Heart right ventricle (tissue), 16 donors: ENCODE measurements at regions not wholly inside any gene's neighbourhood (a gene's known extent, or its start where the extent isn't known, plus 50 kb on each side); places are given as distances from the start of the nearest gene placed in this dataset.

Experiments used
- ATAC-seq, 8 donors: fragments of 200-7000 bp; cut with Tn5 transposase; one replicate each; pipeline ENCODE4 v1.9.1; 2020; ENCODE audit warnings: mild to moderate bottlenecking in 8 of 8, moderate library complexity in 8 of 8, moderate number of reproducible peaks in 1 of 8
- DNase-seq, 2 donors: peaks; one replicate each; pipeline ENCODE4 v3.0.0-alpha.2; 2020
- H3K27ac ChIP-seq, 10 donors: fragments of 200-600 bp; sonication (generic) in 2 of 10; one replicate each; pipeline versions ENCODE4 v1.5.0 to v1.8.0; 2020 to 2022; ENCODE audit warnings: mild to moderate bottlenecking in 3 of 10
- H3K27me3 ChIP-seq, 7 donors: fragments of 200-600 bp; one replicate each; pipeline ENCODE4 v1.8.0; 2021 to 2022; ENCODE audit warnings: mild to moderate bottlenecking in 2 of 7
- H3K36me3 ChIP-seq, 9 donors: fragments of 200-600 bp; sonication (generic) in 1 of 9; one replicate each; pipeline versions ENCODE4 v1.5.0 to v1.8.0; 2020 to 2022; ENCODE audit warnings: mild to moderate bottlenecking in 2 of 9
- H3K4me1 ChIP-seq, 9 donors: fragments of 200-600 bp; sonication (generic) in 1 of 9; one replicate each; pipeline versions ENCODE4 v1.5.0 to v1.8.0; 2020 to 2022; ENCODE audit warnings: mild to moderate bottlenecking in 4 of 9
- H3K4me3 ChIP-seq, 10 donors: fragments of 200-600 bp; sonication (generic) in 2 of 10; one replicate each; pipeline versions ENCODE4 v1.5.0 to v1.8.0; 2020 to 2022; ENCODE audit warnings: mild to moderate bottlenecking in 7 of 10, moderate library complexity in 2 of 10
- H3K9me3 ChIP-seq, 11 donors: fragments of 200-600 bp in 10 of 11; sonication (generic) in 2 of 11; one replicate each; pipeline versions ENCODE4 v1.5.0 to v1.8.0; 2013 to 2022; ENCODE audit warnings: mild to moderate bottlenecking in 2 of 11, control low read depth in 1 of 11, moderate library complexity in 1 of 11
- WGBS, 2 donors: extraction: QIAGEN DNeasy Blood & Tissue Kit; methylation state at CpG; one replicate each; pipeline ENCODE4 v1.1.7; 2013; ENCODE audit warnings: inconsistent platforms in 1 of 2; 5-methylcytosine and 5-hydroxymethylcytosine counted together
- intact Hi-C, 10 donors: fragments of 100-400 bp; cut with DNase I; formaldehyde crosslinking; loops; one replicate each; pipeline versions ENCODE4 v1.11.1 to v1.14.2; 2022
- TF ChIP-seq, protein P1 (sequence below), 9 donors: fragments of 200-600 bp; sonication (generic) in 2 of 9; IDR thresholded peaks; one replicate each; pipeline versions ENCODE4 v1.5.0 to v1.8.0; 2021 to 2022; ENCODE audit warnings: antibody characterized with exemption in 9 of 9, mild to moderate bottlenecking in 5 of 9, moderate library complexity in 1 of 9
- donor health status: Arrhythmogenic right ventricular cardiomyopathy.
- donor health status: ischemic (EF 13 %, LVEDD 7.1; RV severe dilation, severe dysfunction).
- donor health status: healthy with polysubstance abuse.
- donor health status: DM: no; HTN: yes; CAD: no.
- donor health status: DM: no; HTN: no; CAD: no.
- donor health status: ischemic (EF 25% LVEDD 6.9; RV normal size, moderate dysfunction).
- donor health status: ischemic (EF 25% LVEDD 5.7; RV mildly dilated, moderate dysfunction).
- donor health status: healthy.
- donor health status: DM: yes; HTN: yes; CAD: no.
- donor health status: Ischemic cardiomyopathy.
- donor health status: ischemic (EF 35%, LVEDD 5.7; RV mildly dilated, moderate dysfunction).
- donor health status: nonischemic (EF 11% LVEDD 7.7; RV severe dilation, severe dysfunction).
- donor health status: DM: yes; HTN: yes; CAD: no.
- donor health status: PGD.
- donor health status: ischemic (EF 29% LVEDD 5.4; RV normal size, mild dysfunction).
- donor health status: nonischemic (EF 23%, LVEDD 6.1; RV moderate dilation, normal function).

DNA sequence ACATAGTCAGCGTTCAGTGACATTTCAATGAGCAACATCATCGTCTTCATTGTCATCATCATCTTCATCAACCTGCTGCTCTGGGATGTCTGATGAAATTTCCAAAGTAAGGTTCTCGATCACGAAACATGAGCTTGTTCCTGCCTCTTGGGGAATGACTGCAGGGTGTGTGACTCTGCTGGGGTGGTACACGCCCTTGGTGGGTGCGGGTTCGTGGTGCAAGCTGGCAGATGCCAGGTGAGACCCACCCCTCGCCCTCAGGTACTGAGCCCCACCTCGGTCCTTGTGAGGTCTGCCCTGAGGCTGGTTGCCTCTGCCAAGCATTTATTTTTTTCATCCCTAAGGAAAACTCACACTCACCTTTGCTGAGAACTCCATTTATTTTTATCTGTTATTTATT is 1389.2 kb downstream of the TBC1D22A start:
- Histone ChIP-seq H3K27ac (no peak overlapping the region), H3K27me3 (peaks cover 0 to 25% (median 12%) of the 10 kb centered on the region in 7 donors), H3K4me3 (no peak overlapping the region), H3K36me3 (no peaks in the 10 kb centered on the region), H3K4me1 (no peaks in the 10 kb centered on the region), H3K9me3 (no peaks in the 10 kb centered on the region)
- 88 to 91% methylated on average over 9 of the region's 9 CpGs for WGBS, 2 donors
- TF ChIP-seq, protein P1, sequence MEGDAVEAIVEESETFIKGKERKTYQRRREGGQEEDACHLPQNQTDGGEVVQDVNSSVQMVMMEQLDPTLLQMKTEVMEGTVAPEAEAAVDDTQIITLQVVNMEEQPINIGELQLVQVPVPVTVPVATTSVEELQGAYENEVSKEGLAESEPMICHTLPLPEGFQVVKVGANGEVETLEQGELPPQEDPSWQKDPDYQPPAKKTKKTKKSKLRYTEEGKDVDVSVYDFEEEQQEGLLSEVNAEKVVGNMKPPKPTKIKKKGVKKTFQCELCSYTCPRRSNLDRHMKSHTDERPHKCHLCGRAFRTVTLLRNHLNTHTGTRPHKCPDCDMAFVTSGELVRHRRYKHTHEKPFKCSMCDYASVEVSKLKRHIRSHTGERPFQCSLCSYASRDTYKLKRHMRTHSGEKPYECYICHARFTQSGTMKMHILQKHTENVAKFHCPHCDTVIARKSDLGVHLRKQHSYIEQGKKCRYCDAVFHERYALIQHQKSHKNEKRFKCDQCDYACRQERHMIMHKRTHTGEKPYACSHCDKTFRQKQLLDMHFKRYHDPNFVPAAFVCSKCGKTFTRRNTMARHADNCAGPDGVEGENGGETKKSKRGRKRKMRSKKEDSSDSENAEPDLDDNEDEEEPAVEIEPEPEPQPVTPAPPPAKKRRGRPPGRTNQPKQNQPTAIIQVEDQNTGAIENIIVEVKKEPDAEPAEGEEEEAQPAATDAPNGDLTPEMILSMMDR (IDR thresholded peaks at IDR 0.05) = no peak
- intact Hi-C loops = no loop called here
- no peak for ATAC-seq
- DNase-seq = no peak

DNA sequence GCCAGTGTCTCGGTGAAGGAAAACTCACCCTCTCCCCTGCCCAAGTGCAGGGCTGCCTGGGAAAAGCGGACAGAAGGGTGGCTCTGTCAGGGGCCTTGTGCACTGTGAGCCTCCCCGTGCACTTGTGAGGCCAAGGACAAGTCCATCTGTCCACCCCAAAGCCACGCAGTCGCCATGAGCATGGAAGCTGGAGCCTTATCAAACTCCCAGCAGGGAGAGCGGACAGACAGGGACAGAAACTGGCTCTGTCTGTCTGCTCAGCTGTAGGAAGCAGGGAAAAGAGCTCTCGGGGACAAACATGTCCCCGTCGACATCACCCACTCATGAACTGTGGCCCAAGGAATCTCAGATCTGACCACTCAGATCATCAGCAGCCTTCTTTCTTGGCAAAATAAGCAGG is 1385.4 kb downstream of the TBC1D22A start:
- Histone ChIP-seq H3K9me3 (no peaks in the 10 kb centered on the region), H3K4me3 (no peak overlapping the region), H3K36me3 (no peaks in the 10 kb centered on the region), H3K4me1 (no peaks in the 10 kb centered on the region), H3K27me3 (peaks cover 0 to 39% (median 30%) of the 10 kb centered on the region in 7 donors), H3K27ac (no peak overlapping the region)
- intact Hi-C loops = loop anchor here in 1 of 10 donors (10.0 kb wide), 1 partner anchor 83 kb away; no protein-coding TSS in a partner anchor
- WGBS, 2 donors = 55 to 60% methylated on average over 9 of the region's 9 CpGs
- TF ChIP-seq, protein P1 (IDR thresholded peaks at IDR 0.05) = no peak
- DNase-seq (no peak), ATAC-seq (no peak)

DNA sequence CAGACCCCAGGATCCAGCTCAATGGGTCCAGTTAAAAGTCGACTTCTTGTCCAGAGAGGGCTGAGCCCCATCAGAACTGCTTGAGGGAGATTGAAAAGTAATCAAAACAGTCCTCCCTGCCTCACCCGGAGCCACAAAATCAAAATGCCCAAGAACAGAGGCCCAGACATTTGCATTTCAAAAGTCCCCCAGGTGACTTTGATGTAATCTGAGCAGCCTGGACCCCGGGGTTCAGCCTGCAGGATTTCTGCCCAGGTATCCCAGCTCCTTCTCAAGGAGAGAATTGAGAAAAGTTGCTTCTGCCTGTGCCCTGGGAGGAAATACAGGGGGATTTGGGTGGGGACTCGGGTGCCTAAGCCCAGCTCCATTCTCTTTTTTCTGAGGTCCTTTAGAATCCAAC is 1385.0 kb downstream of the TBC1D22A start:
- 17 to 19% methylated on average over 4 of the region's 4 CpGs for WGBS, 2 donors
- H3K27ac ChIP-seq = no peak overlapping the region
- H3K36me3 ChIP-seq = no peaks in the 10 kb centered on the region
- no peak overlapping the region for H3K4me3 ChIP-seq
- ATAC-seq (no peak), DNase-seq (no peak)
- no peaks in the 10 kb centered on the region for H3K9me3 ChIP-seq
- TF ChIP-seq, protein P1 (IDR thresholded peaks at IDR 0.05) = no peak
- peaks cover 0 to 35% (median 26%) of the 10 kb centered on the region in 7 donors for H3K27me3 ChIP-seq
- H3K4me1 ChIP-seq = no peaks in the 10 kb centered on the region
- intact Hi-C loops = loop anchor here in 1 of 10 donors (10.0 kb wide), 1 partner anchor 83 kb away; no protein-coding TSS in a partner anchor

DNA sequence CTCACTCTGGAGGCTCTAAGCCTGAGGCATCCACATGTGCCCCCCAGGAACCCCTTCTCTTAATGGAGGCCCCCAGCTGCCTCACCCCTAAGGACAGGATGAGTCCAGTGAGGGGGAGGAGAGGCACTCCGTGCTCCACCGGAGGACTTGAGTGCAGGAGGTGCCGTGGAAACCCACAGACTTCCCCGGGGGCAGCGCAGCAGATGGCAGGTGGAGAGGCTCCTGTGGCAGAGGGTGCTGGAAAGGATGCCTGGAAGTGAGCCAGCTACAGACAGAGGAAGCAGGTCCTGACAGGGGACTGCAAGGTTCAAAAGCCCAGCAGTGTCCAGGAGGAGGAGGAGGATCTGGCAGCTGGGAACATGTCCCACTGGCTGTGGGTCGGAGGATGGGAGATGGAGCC is 1384.0 kb downstream of the TBC1D22A start:
- Histone ChIP-seq H3K36me3 (no peaks in the 10 kb centered on the region), H3K27ac (no peak overlapping the region), H3K4me1 (no peaks in the 10 kb centered on the region), H3K4me3 (no peak overlapping the region), H3K27me3 (peaks cover 0 to 34% (median 24%) of the 10 kb centered on the region in 7 donors), H3K9me3 (no peaks in the 10 kb centered on the region)
- intact Hi-C loops = loop anchor here in 1 of 10 donors (10.0 kb wide), 1 partner anchor 82 kb away; no protein-coding TSS in a partner anchor
- ATAC-seq (no peak), DNase-seq (no peak)
- 70 to 91% methylated on average over 6 of the region's 6 CpGs for WGBS, 2 donors
- TF ChIP-seq, protein P1 (IDR thresholded peaks at IDR 0.05) = no peak
